ENCODE measurements at regions not wholly inside any gene's neighbourhood (a gene's known extent, or its start where the extent isn't known, plus 50 kb on each side); places are given as distances from the start of the nearest gene placed in this dataset.

GRCh38 chr11:129576652-129577051 is 201.0 kb downstream of the BARX2 start:
- ChIA-PET POLR2A (no interaction called here), CTCF (no interaction called here)
- DNase-seq (ENCODE audit: low read depth, low spot score) (no peak), ATAC-seq (no peak)
- no peaks in the 10 kb centered on the region for H3K27me3 ChIP-seq (ENCODE audit: control insufficient read depth, insufficient read depth, low read length)
- H3K36me3 ChIP-seq (ENCODE audit: control insufficient read depth, insufficient read depth, low read length), result no peaks in the 10 kb centered on the region
- no peak overlapping the region for H3K4me3 ChIP-seq (ENCODE audit: low read depth in 2 of 2, low read length in 2 of 2)
- no peak for TF ChIP-seq REST (IDR thresholded peaks at IDR 0.05; ENCODE audit: insufficient read depth in 1 of 2, low read depth in 2 of 2, low read length in 1 of 2)
- no peak for TF ChIP-seq CTCF (IDR thresholded peaks at IDR 0.05)
- TF ChIP-seq SIN3A (IDR thresholded peaks at IDR 0.05; ENCODE audit: borderline replicate concordance, insufficient read depth, low read depth, low read length), result no peak
- H3K4me1 ChIP-seq (ENCODE audit: control insufficient read depth, insufficient read depth, low read length), result no peaks in the 10 kb centered on the region
- H3K27ac ChIP-seq (ENCODE audit: low read length), result no peak overlapping the region
- in situ Hi-C loops (cut with HindIII; ENCODE audit: low pct_unique_long_range_greater_than_20kb, low sequenced_read_pairs) (no loop called here), intact Hi-C loops (cut with micrococcal nuclease; ENCODE audit: unreplicated experiment) (no loop called here)
- H3K9me3 ChIP-seq (ENCODE audit: control insufficient read depth, insufficient read depth, low read depth, low read length), result no peaks in the 10 kb centered on the region
- no TSS peak for BruUV-seq (replicated peaks)

GRCh38 chr11:129578006-129578405 is 202.4 kb downstream of the BARX2 start:
- Histone ChIP-seq H3K4me1 (ENCODE audit: control insufficient read depth, insufficient read depth, low read length) (no peaks in the 10 kb centered on the region), H3K4me3 (ENCODE audit: low read depth in 2 of 2, low read length in 2 of 2) (no peak overlapping the region), H3K9me3 (ENCODE audit: control insufficient read depth, insufficient read depth, low read depth, low read length) (no peaks in the 10 kb centered on the region), H3K27ac (ENCODE audit: low read length) (no peak overlapping the region), H3K27me3 (ENCODE audit: control insufficient read depth, insufficient read depth, low read length) (no peaks in the 10 kb centered on the region), H3K36me3 (ENCODE audit: control insufficient read depth, insufficient read depth, low read length) (no peaks in the 10 kb centered on the region)
- TF ChIP-seq TCF7L2 (IDR thresholded peaks at IDR 0.05; ENCODE audit: low read depth, low read length) (no peak), CTCF (IDR thresholded peaks at IDR 0.05) (no peak), REST (IDR thresholded peaks at IDR 0.05; ENCODE audit: insufficient read depth in 1 of 2, low read depth in 2 of 2, low read length in 1 of 2) (no peak), POLR2AphosphoS5 (IDR thresholded peaks at IDR 0.05; ENCODE audit: low read depth, low read length) (no peak), SIN3A (IDR thresholded peaks at IDR 0.05; ENCODE audit: borderline replicate concordance, insufficient read depth, low read depth, low read length) (no peak)
- CTCF ChIA-PET, result no interaction called here
- intact Hi-C loops (cut with micrococcal nuclease; ENCODE audit: unreplicated experiment), result no loop called here
- POLR2A ChIA-PET, result no interaction called here
- no peak for ATAC-seq
- DNase-seq (ENCODE audit: low read depth, low spot score), result no peak
- BruUV-seq (replicated peaks), result no TSS peak
- in situ Hi-C loops (cut with HindIII; ENCODE audit: low pct_unique_long_range_greater_than_20kb, low sequenced_read_pairs), result no loop called here
